ENCODE measurements at regions not wholly inside any gene's neighbourhood (a gene's known extent, or its start where the extent isn't known, plus 50 kb on each side); places are given as distances from the start of the nearest gene placed in this dataset.

DNA sequence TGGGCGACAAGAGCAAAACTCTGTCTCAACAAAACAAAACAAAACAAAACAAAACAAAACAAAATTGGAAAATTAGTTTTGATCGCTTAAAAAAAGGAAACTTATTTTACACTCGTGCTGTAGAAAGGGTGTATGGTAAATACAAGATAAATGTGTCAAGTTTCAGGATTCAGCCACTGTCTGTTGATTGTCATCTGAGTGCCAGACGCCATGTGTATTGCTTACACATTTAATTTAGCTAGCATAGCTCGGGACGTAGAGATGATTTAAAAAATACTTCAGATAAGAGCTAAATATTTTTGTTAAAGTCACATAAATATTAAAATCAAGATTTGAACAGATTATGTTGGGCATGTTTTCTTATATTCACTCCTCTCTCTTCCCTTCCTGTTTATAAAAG lies 568.1 kb upstream of the ZNF804A start:
- TF ChIP-seq MIER1 (IDR thresholded peaks at IDR 0.05; ENCODE audit: low read depth) (no peak), GABPB1 (CRISPR knock-in tag; IDR thresholded peaks at IDR 0.05) (no peak), RFX5 (IDR thresholded peaks at IDR 0.05; ENCODE audit: low read depth, low read length) (no peak), CTBP1 (IDR thresholded peaks at IDR 0.05; ENCODE audit: borderline replicate concordance) (no peak), GABPA (tag; conservative IDR thresholded peaks at IDR 0.05; ENCODE audit: low read depth) (no peak), TARDBP (IDR thresholded peaks at IDR 0.05) (no peak), CEBPG (CRISPR knock-in tag; IDR thresholded peaks at IDR 0.05) (no peak), CEBPG (tag; conservative IDR thresholded peaks at IDR 0.05 in 1 of 2, IDR thresholded peaks at IDR 0.05 in 1 of 2) (no peak), BRD9 (IDR thresholded peaks at IDR 0.05; ENCODE audit: low read depth, partially characterized antibody) (no peak), POLR2AphosphoS5 (IDR thresholded peaks at IDR 0.05; ENCODE audit: control insufficient read depth, insufficient read depth, low read depth, low read length) (no peak), ETV1 (tag; conservative IDR thresholded peaks at IDR 0.05; ENCODE audit: low read depth) (no peak), HDAC3 (IDR thresholded peaks at IDR 0.05; ENCODE audit: borderline replicate concordance, partially characterized antibody) (no peak), EP300 (IDR thresholded peaks at IDR 0.05; ENCODE audit: low read length) (no peak)
- TF ChIP-seq, protein P1, sequence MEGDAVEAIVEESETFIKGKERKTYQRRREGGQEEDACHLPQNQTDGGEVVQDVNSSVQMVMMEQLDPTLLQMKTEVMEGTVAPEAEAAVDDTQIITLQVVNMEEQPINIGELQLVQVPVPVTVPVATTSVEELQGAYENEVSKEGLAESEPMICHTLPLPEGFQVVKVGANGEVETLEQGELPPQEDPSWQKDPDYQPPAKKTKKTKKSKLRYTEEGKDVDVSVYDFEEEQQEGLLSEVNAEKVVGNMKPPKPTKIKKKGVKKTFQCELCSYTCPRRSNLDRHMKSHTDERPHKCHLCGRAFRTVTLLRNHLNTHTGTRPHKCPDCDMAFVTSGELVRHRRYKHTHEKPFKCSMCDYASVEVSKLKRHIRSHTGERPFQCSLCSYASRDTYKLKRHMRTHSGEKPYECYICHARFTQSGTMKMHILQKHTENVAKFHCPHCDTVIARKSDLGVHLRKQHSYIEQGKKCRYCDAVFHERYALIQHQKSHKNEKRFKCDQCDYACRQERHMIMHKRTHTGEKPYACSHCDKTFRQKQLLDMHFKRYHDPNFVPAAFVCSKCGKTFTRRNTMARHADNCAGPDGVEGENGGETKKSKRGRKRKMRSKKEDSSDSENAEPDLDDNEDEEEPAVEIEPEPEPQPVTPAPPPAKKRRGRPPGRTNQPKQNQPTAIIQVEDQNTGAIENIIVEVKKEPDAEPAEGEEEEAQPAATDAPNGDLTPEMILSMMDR (IDR thresholded peaks at IDR 0.05 in 2 of 3, conservative IDR thresholded peaks at IDR 0.05 in 1 of 3; ENCODE audit: insufficient read depth in 2 of 3, low read depth in 1 of 3, low read length in 3 of 3), result no peak
- TF ChIP-seq, protein P2, sequence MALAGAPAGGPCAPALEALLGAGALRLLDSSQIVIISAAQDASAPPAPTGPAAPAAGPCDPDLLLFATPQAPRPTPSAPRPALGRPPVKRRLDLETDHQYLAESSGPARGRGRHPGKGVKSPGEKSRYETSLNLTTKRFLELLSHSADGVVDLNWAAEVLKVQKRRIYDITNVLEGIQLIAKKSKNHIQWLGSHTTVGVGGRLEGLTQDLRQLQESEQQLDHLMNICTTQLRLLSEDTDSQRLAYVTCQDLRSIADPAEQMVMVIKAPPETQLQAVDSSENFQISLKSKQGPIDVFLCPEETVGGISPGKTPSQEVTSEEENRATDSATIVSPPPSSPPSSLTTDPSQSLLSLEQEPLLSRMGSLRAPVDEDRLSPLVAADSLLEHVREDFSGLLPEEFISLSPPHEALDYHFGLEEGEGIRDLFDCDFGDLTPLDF (CRISPR knock-in tag; IDR thresholded peaks at IDR 0.05), result no peak
